Type B pancreatic cell (in vitro differentiated cells): ENCODE measurements at regions not wholly inside any gene's neighbourhood (a gene's known extent, or its start where the extent isn't known, plus 50 kb on each side); places are given as distances from the start of the nearest gene placed in this dataset.
A peak's percentile ranks its signal among the peaks of the same experiment; 100 is the strongest.
"Not testable (repeated sequence)": the region's sequence is repeated elsewhere in the genome, so short reads cannot be mapped to it uniquely, and the experiment has no call there.

ENCODE experiments used
- DNase-seq: peaks from one replicate; pipeline ENCODE4 v3.0.0; 2021; ENCODE audit warnings: mixed read lengths; ENCODE audit not compliant: unreplicated experiment; ENCODE audit errors: extremely low spot score
- H3K27ac Mint-ChIP-seq: 2 replicates; pipeline ENCODE4 v1.8.0; 2021; ENCODE audit warnings: mild to moderate bottlenecking, mixed read lengths
- H3K27me3 Mint-ChIP-seq: 2 replicates; pipeline ENCODE4 v1.8.0; 2021; ENCODE audit warnings: mixed read lengths
- H3K36me3 Mint-ChIP-seq: 2 replicates; pipeline ENCODE4 v1.8.0; 2021; ENCODE audit warnings: mixed read lengths
- H3K4me1 Mint-ChIP-seq: one replicate; pipeline ENCODE4 v1.8.0; 2021; ENCODE audit warnings: mixed read lengths; ENCODE audit not compliant: unreplicated experiment
- H3K4me3 Mint-ChIP-seq: 2 replicates; pipeline ENCODE4 v1.8.0; 2021; ENCODE audit warnings: mild to moderate bottlenecking, mixed read lengths
- H3K9me3 Mint-ChIP-seq: 2 replicates; pipeline ENCODE4 v1.8.0; 2021; ENCODE audit warnings: mixed read lengths
- CTCF ChIP-seq: fragments of 200-600 bp; sonication (generic); conservative IDR thresholded peaks from 2 replicates; pipeline ENCODE4 v1.5.0; 2021; ENCODE audit warnings: antibody characterized with exemption, mild to moderate bottlenecking

- Mint-ChIP-seq H3K4me3 (no peak overlapping the region), H3K9me3 (peaks cover 20% of the 10 kb centered on the region), H3K27ac (no peak overlapping the region), H3K27me3 (peaks cover 4% of the 10 kb centered on the region), H3K36me3 (peaks cover 6% of the 10 kb centered on the region), H3K4me1 (peaks cover 8% of the 10 kb centered on the region)
- no peak for TF ChIP-seq CTCF
- no peak for DNase-seq
These were observed 62.7 kb upstream of the ARL4C start for GRCh38 chr2:234559609-234560008.

GRCh38 chr2:234558642-234559041 lies 61.8 kb upstream of the ARL4C start:
- Mint-ChIP-seq H3K27me3 (peaks cover 4% of the 10 kb centered on the region), H3K36me3 (peaks cover 6% of the 10 kb centered on the region), H3K9me3 (peaks cover 18% of the 10 kb centered on the region), H3K4me1 (peaks cover 5% of the 10 kb centered on the region), H3K4me3 (no peak overlapping the region), H3K27ac (no peak overlapping the region)
- TF ChIP-seq CTCF = peak; percentile 39
- no peak for DNase-seq

- no peak for TF ChIP-seq CTCF
- H3K4me1 Mint-ChIP-seq = peaks cover 5% of the 10 kb centered on the region
- H3K9me3 Mint-ChIP-seq = peaks cover 18% of the 10 kb centered on the region
- no peak overlapping the region for H3K27ac Mint-ChIP-seq
- H3K4me3 Mint-ChIP-seq = no peak overlapping the region
- no peak for DNase-seq
- peaks cover 4% of the 10 kb centered on the region for H3K27me3 Mint-ChIP-seq
- peaks cover 6% of the 10 kb centered on the region for H3K36me3 Mint-ChIP-seq
These were observed 60.1 kb upstream of the ARL4C start for GRCh38 chr2:234556848-234557573.

GRCh38 chr2:234555616-234556249 lies 58.9 kb upstream of the ARL4C start:
- Mint-ChIP-seq H3K4me3 (no peak overlapping the region), H3K9me3 (peaks cover 7% of the 10 kb centered on the region), H3K27ac (no peak overlapping the region), H3K36me3 (no peaks in the 10 kb centered on the region), H3K4me1 (peaks cover 10% of the 10 kb centered on the region), H3K27me3 (no peaks in the 10 kb centered on the region)
- no peak for DNase-seq
- no peak for TF ChIP-seq CTCF

GRCh38 chr2:234555161-234555560 lies 58.3 kb upstream of the ARL4C start:
- H3K36me3 Mint-ChIP-seq = no peaks in the 10 kb centered on the region
- peaks cover 15% of the 10 kb centered on the region for H3K4me1 Mint-ChIP-seq
- H3K4me3 Mint-ChIP-seq = no peak overlapping the region
- peaks cover 3% of the 10 kb centered on the region for H3K27me3 Mint-ChIP-seq
- DNase-seq = no peak
- TF ChIP-seq CTCF = no peak
- no peak overlapping the region for H3K27ac Mint-ChIP-seq
- peaks cover 7% of the 10 kb centered on the region for H3K9me3 Mint-ChIP-seq

- H3K36me3 Mint-ChIP-seq = not testable (repeated sequence)
These were observed 56.3 kb upstream of the ARL4C start for GRCh38 chr2:234553223-234553622.

More at GRCh38 chr2:234553223-234553622, 56.3 kb upstream of the ARL4C start:
- DNase-seq, H3K27me3 Mint-ChIP-seq, H3K9me3 Mint-ChIP-seq, H3K4me3 Mint-ChIP-seq, H3K27ac Mint-ChIP-seq: not testable (repeated sequence)
- peaks cover 22% of the 10 kb centered on the region for H3K4me1 Mint-ChIP-seq
